ENCODE measurements at regions not wholly inside any gene's neighbourhood (a gene's known extent, or its start where the extent isn't known, plus 50 kb on each side); places are given as distances from the start of the nearest gene placed in this dataset.

- TF ChIP-seq CTCF (IDR thresholded peaks at IDR 0.05; ENCODE audit: extremely low read depth in 1 of 2, insufficient read depth in 1 of 2, low read depth in 1 of 2, low read length in 2 of 2) = no peak
- TF ChIP-seq EZH2 (IDR thresholded peaks at IDR 0.05; ENCODE audit: borderline replicate concordance, low read depth, low read length, severe bottlenecking) = no peak
- TF ChIP-seq POLR2A (IDR thresholded peaks at IDR 0.05; ENCODE audit: low read depth, low read length) = no peak
- no peak for TF ChIP-seq MYC (IDR thresholded peaks at IDR 0.05; ENCODE audit: low read depth, low read length)
- H3K79me2 ChIP-seq (ENCODE audit: control insufficient read depth, insufficient read depth, low read length) = no peaks in the 10 kb centered on the region
- no TSS peak for BruUV-seq (replicated peaks)
- DNase-seq (ENCODE audit: low read depth, low spot score) = no peak
- FAIRE-seq = no peak
- no peak overlapping the region for H2AFZ ChIP-seq (ENCODE audit: low read depth, low read length)
- dilution Hi-C loops (cut with MboI; ENCODE audit: extremely low pct_ligation_motif_present, low sequenced_read_pairs) (no loop called here), intact Hi-C loops (cut with micrococcal nuclease) (no loop called here)
- H3K4me1 ChIP-seq (ENCODE audit: control insufficient read depth, extremely low read depth, insufficient read depth, low read length) = no peaks in the 10 kb centered on the region
- no peaks in the 10 kb centered on the region for H3K36me3 ChIP-seq (ENCODE audit: control insufficient read depth in 2 of 2, extremely low read depth in 1 of 2, insufficient read depth in 2 of 2, low read length in 2 of 2)
- no peak overlapping the region for H3K4me3 ChIP-seq (replicated peaks in 1 of 3; ENCODE audit: insufficient read depth in 1 of 3, low read depth in 1 of 3, low read length in 3 of 3)
- H3K9ac ChIP-seq (replicated peaks; ENCODE audit: extremely low read depth, insufficient read depth, low read length) = no peak overlapping the region
- no peaks in the 10 kb centered on the region for H3K9me3 ChIP-seq (replicated peaks; ENCODE audit: control insufficient read depth, insufficient read depth, low read length)
- no peaks in the 10 kb centered on the region for H3K9me1 ChIP-seq (replicated peaks; ENCODE audit: control insufficient read depth, extremely low read depth, insufficient read depth, low read length)
- no peaks in the 10 kb centered on the region for H3K27me3 ChIP-seq (ENCODE audit: control insufficient read depth in 2 of 2, insufficient read depth in 2 of 2, low read length in 2 of 2)
- no peak overlapping the region for H3K27ac ChIP-seq (ENCODE audit: insufficient read depth, low read depth, low read length)
- ChIA-PET POLR2A (no interaction called here), CTCF (no interaction called here)
- H3K4me2 ChIP-seq (ENCODE audit: insufficient read depth, low read length) = no peak overlapping the region
- H4K20me1 ChIP-seq (replicated peaks; ENCODE audit: control insufficient read depth, extremely low read depth, insufficient read depth, low read length) = no peaks in the 10 kb centered on the region
Measured at GRCh38 chr14:87443039-87443438, 549.9 kb downstream of the GALC start.

GRCh38 chr14:87437158-87437557 lies 555.8 kb downstream of the GALC start:
- Histone ChIP-seq H3K36me3 (ENCODE audit: control insufficient read depth in 2 of 2, extremely low read depth in 1 of 2, insufficient read depth in 2 of 2, low read length in 2 of 2) (no peaks in the 10 kb centered on the region), H3K27ac (ENCODE audit: insufficient read depth, low read depth, low read length) (no peak overlapping the region), H3K4me1 (ENCODE audit: control insufficient read depth, extremely low read depth, insufficient read depth, low read length) (no peaks in the 10 kb centered on the region), H2AFZ (ENCODE audit: low read depth, low read length) (no peak overlapping the region), H3K9me3 (replicated peaks; ENCODE audit: control insufficient read depth, insufficient read depth, low read length) (no peaks in the 10 kb centered on the region), H3K27me3 (ENCODE audit: control insufficient read depth in 2 of 2, insufficient read depth in 2 of 2, low read length in 2 of 2) (no peaks in the 10 kb centered on the region), H3K9ac (replicated peaks; ENCODE audit: extremely low read depth, insufficient read depth, low read length) (no peak overlapping the region), H3K79me2 (ENCODE audit: control insufficient read depth, insufficient read depth, low read length) (no peaks in the 10 kb centered on the region), H4K20me1 (replicated peaks; ENCODE audit: control insufficient read depth, extremely low read depth, insufficient read depth, low read length) (no peaks in the 10 kb centered on the region), H3K4me3 (replicated peaks in 1 of 3; ENCODE audit: insufficient read depth in 1 of 3, low read depth in 1 of 3, low read length in 3 of 3) (no peak overlapping the region), H3K9me1 (replicated peaks; ENCODE audit: control insufficient read depth, extremely low read depth, insufficient read depth, low read length) (no peaks in the 10 kb centered on the region), H3K4me2 (ENCODE audit: insufficient read depth, low read length) (no peak overlapping the region)
- DNase-seq (ENCODE audit: low read depth, low spot score) (no peak), FAIRE-seq (no peak)
- TF ChIP-seq CTCF (IDR thresholded peaks at IDR 0.05; ENCODE audit: extremely low read depth in 1 of 2, insufficient read depth in 1 of 2, low read depth in 1 of 2, low read length in 2 of 2) (no peak), MYC (IDR thresholded peaks at IDR 0.05; ENCODE audit: low read depth, low read length) (no peak), FOS (IDR thresholded peaks at IDR 0.05; ENCODE audit: borderline replicate concordance, insufficient read depth, low read length) (no peak), MAX (IDR thresholded peaks at IDR 0.05; ENCODE audit: insufficient read depth, insufficient read length) (no peak), JUN (IDR thresholded peaks at IDR 0.05; ENCODE audit: borderline replicate concordance, insufficient read depth, insufficient read length, low read depth) (no peak), GATA2 (IDR thresholded peaks at IDR 0.05; ENCODE audit: insufficient read depth, insufficient read length, low read depth, low read length) (no peak), POLR2A (IDR thresholded peaks at IDR 0.05; ENCODE audit: low read depth, low read length) (no peak), EZH2 (IDR thresholded peaks at IDR 0.05; ENCODE audit: borderline replicate concordance, low read depth, low read length, severe bottlenecking) (no peak), POLR2AphosphoS5 (IDR thresholded peaks at IDR 0.05; ENCODE audit: insufficient read depth, low read depth, low read length) (no peak)
- CTCF ChIA-PET = no interaction called here
- BruUV-seq (replicated peaks) = no TSS peak
- POLR2A ChIA-PET = no interaction called here
- intact Hi-C loops (cut with micrococcal nuclease) = no loop called here
- dilution Hi-C loops (cut with MboI; ENCODE audit: extremely low pct_ligation_motif_present, low sequenced_read_pairs) = no loop called here
